Brain microvascular endothelial cell (primary cell): ENCODE measurements at regions not wholly inside any gene's neighbourhood (a gene's known extent, or its start where the extent isn't known, plus 50 kb on each side); places are given as distances from the start of the nearest gene placed in this dataset.

Experiments used
- DNase-seq: peaks from one replicate; pipeline ENCODE4 v3.0.0-alpha.2; 2020
- H3K27ac ChIP-seq: fragments of 250-450 bp; sonication (Bioruptor Pico); 2 replicates; pipeline ENCODE4 v1.5.1; 2020; ENCODE audit warnings: mild to moderate bottlenecking, moderate library complexity
- H3K27me3 ChIP-seq: fragments of 250-450 bp; sonication (Bioruptor Pico); replicated peaks from 2 replicates; pipeline ENCODE4 v1.5.1; 2020; ENCODE audit warnings: mild to moderate bottlenecking
- H3K36me3 ChIP-seq: fragments of 250-450 bp; sonication (Bioruptor Pico); replicated peaks from 2 replicates; pipeline ENCODE4 v1.5.1; 2020; ENCODE audit warnings: mild to moderate bottlenecking
- H3K4me3 ChIP-seq: 2 replicates; pipeline ENCODE4 v1.5.1; 2011; ENCODE audit warnings: low read depth, mild to moderate bottlenecking, control low read depth, low read length, moderate library complexity
- CTCF ChIP-seq: IDR thresholded peaks from 2 replicates; pipeline ENCODE4 v1.5.1; 2011; ENCODE audit warnings: low read depth, mild to moderate bottlenecking, moderate library complexity, low read length, control low read depth, inconsistent platforms; ENCODE audit errors: missing control alignments
- in situ Hi-C: cut with HindIII; loops from 2 replicates; pipeline ENCODE4 v1.10.0; 2017; ENCODE audit warnings: low sequenced_read_pairs, low pct_ligation_motif_present

- H3K27me3 ChIP-seq: no peaks in the 10 kb centered on the region
- no peak for TF ChIP-seq CTCF
- DNase-seq: no peak
- no peak overlapping the region for H3K27ac ChIP-seq
- in situ Hi-C loops: no loop called here
- H3K4me3 ChIP-seq: no peak overlapping the region
- no peaks in the 10 kb centered on the region for H3K36me3 ChIP-seq
Observed at GRCh38 chr3:191792580-191792979, 331.6 kb downstream of the PYDC2 start.

- in situ Hi-C loops: no loop called here
- TF ChIP-seq CTCF: no peak
- no peaks in the 10 kb centered on the region for H3K36me3 ChIP-seq
- DNase-seq: no peak
- no peaks in the 10 kb centered on the region for H3K27me3 ChIP-seq
- H3K27ac ChIP-seq: no peak overlapping the region
- H3K4me3 ChIP-seq: no peak overlapping the region
Observed at GRCh38 chr3:191795196-191795595, 334.2 kb downstream of the PYDC2 start.

- Histone ChIP-seq H3K36me3 (no peaks in the 10 kb centered on the region), H3K27ac (no peak overlapping the region), H3K4me3 (no peak overlapping the region), H3K27me3 (no peaks in the 10 kb centered on the region)
- in situ Hi-C loops: no loop called here
- no peak for DNase-seq
- no peak for TF ChIP-seq CTCF
Observed at GRCh38 chr3:191797271-191797670, 336.3 kb downstream of the PYDC2 start.

- Histone ChIP-seq H3K36me3 (no peaks in the 10 kb centered on the region), H3K27ac (no peak overlapping the region), H3K27me3 (no peaks in the 10 kb centered on the region), H3K4me3 (no peak overlapping the region)
- TF ChIP-seq CTCF: no peak
- no peak for DNase-seq
- in situ Hi-C loops: no loop called here
Observed at GRCh38 chr3:191802671-191803070, 341.7 kb downstream of the PYDC2 start.

GRCh38 chr3:191804935-191805334, 344.0 kb downstream of the PYDC2 start:
- no peak for DNase-seq
- H3K36me3 ChIP-seq: no peaks in the 10 kb centered on the region
- H3K27ac ChIP-seq: no peak overlapping the region
- in situ Hi-C loops: no loop called here
- no peak for TF ChIP-seq CTCF
- H3K4me3 ChIP-seq: no peak overlapping the region
- H3K27me3 ChIP-seq: no peaks in the 10 kb centered on the region

GRCh38 chr3:191808073-191808472, 347.1 kb downstream of the PYDC2 start:
- no peaks in the 10 kb centered on the region for H3K27me3 ChIP-seq
- in situ Hi-C loops: no loop called here
- no peak for TF ChIP-seq CTCF
- H3K4me3 ChIP-seq: no peak overlapping the region
- H3K27ac ChIP-seq: no peak overlapping the region
- H3K36me3 ChIP-seq: no peaks in the 10 kb centered on the region
- no peak for DNase-seq
